Nucleus accumbens (tissue), 56 donors: ENCODE measurements at regions not wholly inside any gene's neighbourhood (a gene's known extent, or its start where the extent isn't known, plus 50 kb on each side); places are given as distances from the start of the nearest gene placed in this dataset.
A peak's percentile ranks its signal among the peaks of the same experiment; 100 is the strongest.

ENCODE experiments used
- DNase-seq, 56 donors: peaks; one replicate each; lab custom pipeline; 2025; lab: John Stamatoyannopoulos, UW

- DNase-seq, result no peak
Measured at GRCh38 chr10:91576096-91576545, 56.8 kb downstream of the PPP1R3C start.

GRCh38 chr10:91575044-91575610 is 57.7 kb downstream of the PPP1R3C start:
- peak in 32 of 56 donors; percentile 6 to 76 (median 34) for DNase-seq

- no peak for DNase-seq
Measured at GRCh38 chr10:91574236-91574635, 58.6 kb downstream of the PPP1R3C start.

- DNase-seq, result no peak
Measured at GRCh38 chr10:91573320-91573719, 59.6 kb downstream of the PPP1R3C start.

GRCh38 chr10:91571671-91572070 is 61.2 kb downstream of the PPP1R3C start:
- no peak for DNase-seq

- no peak for DNase-seq
Measured at GRCh38 chr10:91570220-91570619, 62.7 kb downstream of the PPP1R3C start.

- no peak for DNase-seq
Measured at GRCh38 chr10:91569522-91569921, 63.3 kb downstream of the PPP1R3C start.

- DNase-seq, result no peak
Measured at GRCh38 chr10:91567815-91568214, 65.1 kb downstream of the PPP1R3C start.

GRCh38 chr10:91566115-91566514 is 66.8 kb downstream of the PPP1R3C start:
- no peak for DNase-seq

- no peak for DNase-seq
Measured at GRCh38 chr10:91565226-91565625, 67.6 kb downstream of the PPP1R3C start.

- DNase-seq, result no peak
Measured at GRCh38 chr10:91564508-91564907, 68.4 kb downstream of the PPP1R3C start.
